Activated T-cell treated with anti-CD3 and anti-CD28 coated beads for 48 hours (primary cell): ENCODE measurements at regions not wholly inside any gene's neighbourhood (a gene's known extent, or its start where the extent isn't known, plus 50 kb on each side); places are given as distances from the start of the nearest gene placed in this dataset.

Experiments used
- DNase-seq: peaks from one replicate; pipeline ENCODE4 v3.0.0-alpha.2; 2020; ENCODE audit warnings: low read depth

DNA sequence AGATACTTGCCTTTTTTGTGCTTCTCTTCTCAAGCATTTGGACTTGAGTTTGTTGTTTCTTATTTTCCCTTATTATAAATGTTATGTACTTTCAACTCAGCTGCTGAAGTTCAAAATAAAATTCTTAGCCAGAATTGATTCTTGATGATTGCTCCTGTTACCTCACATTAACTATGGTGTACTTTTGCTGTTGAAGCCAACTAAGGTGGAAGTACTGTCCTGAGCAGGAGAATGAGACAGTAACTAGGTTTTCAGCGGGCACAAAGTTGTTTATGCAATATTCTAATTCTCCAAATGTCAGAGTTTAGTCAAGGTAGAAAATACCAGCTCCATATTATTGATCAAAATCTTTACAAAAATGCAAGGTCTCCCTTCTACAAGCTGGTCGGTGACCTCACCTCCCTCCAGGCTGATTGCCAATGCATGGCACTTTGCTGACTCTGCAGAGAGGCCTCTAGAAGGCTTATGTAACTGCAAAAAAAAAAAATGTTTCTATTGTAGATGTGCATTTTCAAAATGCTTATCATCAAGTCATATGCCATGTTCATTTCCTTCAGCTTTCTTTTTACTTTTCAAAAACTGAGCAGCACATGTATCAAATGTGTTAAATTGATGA is 1783.5 kb upstream of the WWC1 start:
- no peak for DNase-seq

DNA sequence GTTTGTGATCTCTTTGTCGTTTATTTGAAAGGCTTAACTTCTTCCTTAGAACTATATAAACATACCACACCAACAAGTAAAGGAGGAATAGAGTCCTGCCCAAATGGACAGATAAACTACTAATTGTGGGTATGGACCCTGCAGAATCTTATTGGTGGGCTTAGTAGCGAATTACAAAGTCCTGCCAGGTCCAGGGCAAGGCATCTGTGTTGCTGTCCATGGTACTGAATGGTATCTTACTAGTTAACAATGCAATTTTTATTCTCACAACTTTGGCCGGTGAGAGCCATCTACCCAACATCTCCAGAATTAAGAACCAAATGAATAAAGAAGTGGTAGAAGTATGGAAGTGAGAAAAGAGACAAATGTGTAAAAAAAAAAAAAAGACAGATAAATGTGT is 1782.4 kb upstream of the WWC1 start:
- no peak for DNase-seq

GRCh38 chr5:166517976-166518375 is 1773.5 kb upstream of the WWC1 start:
- DNase-seq = no peak

GRCh38 chr5:166523206-166523605 is 1768.2 kb upstream of the WWC1 start:
- no peak for DNase-seq

DNA sequence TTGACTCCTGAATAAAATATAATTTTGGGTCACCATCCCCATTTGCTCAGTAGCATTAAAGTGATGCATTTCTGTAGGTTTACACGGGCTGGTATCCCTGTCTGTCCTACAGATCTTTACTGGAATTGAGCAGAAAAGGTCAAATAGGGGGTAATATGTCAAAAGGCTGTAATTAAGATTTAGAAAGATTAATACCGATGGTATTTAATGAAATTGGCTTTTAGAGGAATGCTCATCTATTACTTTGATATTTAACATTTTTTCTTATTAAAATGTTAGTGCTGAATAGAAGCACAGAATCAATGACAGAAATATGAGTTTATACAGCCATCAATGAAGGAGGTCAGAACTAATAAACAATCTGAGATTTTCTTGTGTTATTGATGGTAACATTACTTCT is 1762.2 kb upstream of the WWC1 start:
- DNase-seq = no peak

DNA sequence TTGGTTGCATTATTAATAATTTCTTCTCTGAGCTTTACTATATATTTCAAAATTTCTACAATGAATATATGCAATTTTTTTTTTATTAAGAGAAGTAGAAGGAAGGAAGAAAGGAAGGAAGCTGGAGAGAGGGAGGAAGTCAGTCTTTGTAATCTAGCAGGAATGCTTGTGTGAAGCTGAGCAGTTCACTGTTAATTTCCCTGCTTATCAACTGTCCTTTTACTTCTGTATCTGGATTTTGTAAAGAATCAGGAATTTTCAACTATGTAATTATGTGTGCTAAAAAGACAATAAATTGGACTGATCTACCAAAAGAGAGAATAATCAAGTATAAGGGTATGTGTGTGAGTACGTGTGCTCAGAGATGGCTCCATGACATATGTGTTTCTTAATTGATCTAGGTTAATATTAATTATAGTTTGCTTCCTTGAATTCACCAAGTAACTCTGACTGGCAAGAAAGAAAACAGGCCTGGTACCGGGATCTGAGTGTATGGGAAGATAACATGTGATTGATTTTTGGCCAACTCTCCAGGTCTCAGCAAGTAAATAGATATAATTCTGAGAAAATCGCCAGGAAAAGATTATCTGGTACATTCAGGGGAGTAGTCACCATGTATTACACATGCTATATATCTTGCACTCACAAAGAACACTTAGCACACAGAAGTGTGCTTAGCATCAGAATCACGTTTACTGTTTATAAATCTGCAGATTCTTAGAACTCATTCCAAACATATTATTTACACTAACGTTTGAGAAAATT is 1758.8 kb upstream of the WWC1 start:
- no peak for DNase-seq

- no peak for DNase-seq
These were observed 1755.8 kb upstream of the WWC1 start for GRCh38 chr5:166535641-166536040.

DNA sequence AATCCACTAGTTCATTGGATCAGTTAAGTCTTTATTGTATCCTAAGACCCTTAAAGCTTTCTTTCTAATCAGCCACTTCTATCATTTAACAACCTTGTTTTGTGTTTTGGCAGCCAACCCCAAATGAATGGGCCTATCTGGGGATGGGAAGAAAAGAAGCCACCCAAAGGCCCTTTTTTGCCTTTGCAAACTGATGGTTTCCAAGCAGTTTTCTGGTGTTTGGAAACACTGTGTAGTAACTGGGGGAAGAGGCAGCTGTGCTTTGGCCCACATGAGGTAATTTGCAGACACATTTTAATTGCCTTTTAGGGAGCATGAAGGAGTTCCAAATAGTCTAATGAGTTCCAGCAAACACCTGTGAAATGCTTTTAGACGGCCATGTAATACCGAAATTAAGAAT is 1751.3 kb upstream of the WWC1 start:
- no peak for DNase-seq

DNA sequence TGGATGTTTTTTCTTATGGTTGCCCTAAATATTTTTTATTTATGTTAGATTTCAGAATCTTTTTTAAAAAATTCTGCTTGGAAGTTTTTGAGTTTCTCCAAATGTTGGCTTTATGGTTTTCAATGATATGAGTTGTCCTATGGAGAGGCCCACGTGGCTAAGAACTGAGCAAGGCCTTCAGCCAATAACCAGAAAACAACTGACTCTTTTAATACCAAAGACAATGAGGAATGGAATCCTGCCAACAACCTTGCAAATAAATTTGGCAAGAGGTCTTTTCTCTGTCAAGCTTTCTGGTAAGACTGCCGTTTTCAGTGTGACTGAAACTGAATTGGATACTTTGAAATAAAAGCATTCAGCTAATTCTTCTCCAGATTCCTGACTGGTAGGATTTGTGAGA is 1740.1 kb upstream of the WWC1 start:
- no peak for DNase-seq

GRCh38 chr5:166553778-166554177 is 1737.7 kb upstream of the WWC1 start:
- no peak for DNase-seq

GRCh38 chr5:166561759-166562158 is 1729.7 kb upstream of the WWC1 start:
- no peak for DNase-seq

- DNase-seq = no peak
These were observed 1729.2 kb upstream of the WWC1 start for GRCh38 chr5:166562246-166562645.

GRCh38 chr5:166566725-166567124 is 1724.7 kb upstream of the WWC1 start:
- no peak for DNase-seq

- DNase-seq = no peak
These were observed 1720.6 kb upstream of the WWC1 start for GRCh38 chr5:166570865-166571264.

DNA sequence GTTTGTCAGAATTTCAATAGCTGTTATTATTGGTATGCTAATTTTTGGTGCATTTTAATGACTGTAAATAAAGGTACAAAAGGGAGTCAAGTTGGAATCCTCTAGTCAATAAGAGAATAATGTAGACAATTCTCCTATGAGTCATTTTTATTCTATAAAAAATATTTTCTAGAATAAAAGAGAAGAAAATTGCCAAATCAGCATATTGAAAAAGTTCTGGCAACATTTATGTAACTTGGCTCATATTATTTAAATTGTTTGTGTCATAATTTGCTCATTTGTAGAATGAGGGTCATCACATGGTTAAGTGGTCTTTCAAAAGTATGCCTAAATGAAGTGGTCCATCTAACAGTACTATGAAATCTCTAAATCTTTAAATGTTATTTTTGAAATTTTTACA is 1719.8 kb upstream of the WWC1 start:
- no peak for DNase-seq

DNA sequence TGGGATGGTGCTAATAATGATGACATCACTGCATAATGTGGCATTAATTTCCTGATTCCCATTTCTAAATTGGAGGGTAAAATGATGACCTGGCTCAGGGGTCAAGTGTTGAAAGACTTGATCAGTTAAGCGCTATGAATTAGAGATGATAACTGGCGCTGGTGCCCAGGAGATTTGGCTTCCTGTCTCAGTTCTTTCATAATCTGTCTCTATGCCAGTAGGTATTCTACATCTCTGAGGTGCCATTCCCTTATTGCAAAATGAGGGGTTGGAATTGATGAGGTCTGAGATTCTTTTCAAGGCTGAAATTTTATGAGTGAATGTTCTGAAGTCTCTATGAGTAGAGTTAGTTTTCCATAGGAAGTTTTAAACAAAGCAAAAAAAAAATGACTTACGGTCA is 1715.1 kb upstream of the WWC1 start:
- DNase-seq = no peak

- no peak for DNase-seq
These were observed 1709.6 kb upstream of the WWC1 start for GRCh38 chr5:166581826-166582225.

GRCh38 chr5:166582416-166582815 is 1709.0 kb upstream of the WWC1 start:
- DNase-seq = no peak

GRCh38 chr5:166594567-166594966 is 1696.9 kb upstream of the WWC1 start:
- DNase-seq = no peak

DNA sequence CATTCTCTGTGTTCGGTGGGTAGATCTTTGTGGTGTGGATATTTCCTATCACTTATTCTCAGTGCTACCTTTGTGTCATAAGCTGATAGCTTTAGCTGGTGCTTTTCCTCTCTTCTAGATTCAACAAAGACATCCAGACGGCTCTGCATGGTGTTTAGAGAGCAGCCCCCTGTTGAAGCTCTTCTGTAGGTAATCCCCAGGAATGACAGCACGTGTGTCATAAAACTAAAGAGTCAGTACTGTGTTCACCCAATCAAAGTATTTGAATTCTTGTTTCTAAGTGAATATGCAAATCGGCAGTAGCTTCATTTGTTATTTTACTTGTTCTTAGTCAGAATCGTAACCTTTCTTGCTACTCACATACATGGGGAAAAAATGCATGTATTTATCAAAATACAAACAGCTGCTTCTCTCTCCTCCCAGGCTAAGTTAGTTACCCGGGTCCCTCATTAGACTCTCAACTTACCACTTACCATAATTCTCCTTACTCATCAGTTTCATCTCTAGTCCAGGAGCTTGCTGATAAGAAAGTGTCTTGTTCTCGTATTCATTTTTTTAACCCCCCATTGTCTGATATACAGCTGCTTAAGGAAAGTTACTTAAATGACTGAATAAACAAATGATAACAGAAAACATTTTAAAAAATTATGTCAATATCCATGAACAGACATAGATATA is 1696.0 kb upstream of the WWC1 start:
- DNase-seq = no peak

GRCh38 chr5:166596043-166596442 is 1695.4 kb upstream of the WWC1 start:
- no peak for DNase-seq

DNA sequence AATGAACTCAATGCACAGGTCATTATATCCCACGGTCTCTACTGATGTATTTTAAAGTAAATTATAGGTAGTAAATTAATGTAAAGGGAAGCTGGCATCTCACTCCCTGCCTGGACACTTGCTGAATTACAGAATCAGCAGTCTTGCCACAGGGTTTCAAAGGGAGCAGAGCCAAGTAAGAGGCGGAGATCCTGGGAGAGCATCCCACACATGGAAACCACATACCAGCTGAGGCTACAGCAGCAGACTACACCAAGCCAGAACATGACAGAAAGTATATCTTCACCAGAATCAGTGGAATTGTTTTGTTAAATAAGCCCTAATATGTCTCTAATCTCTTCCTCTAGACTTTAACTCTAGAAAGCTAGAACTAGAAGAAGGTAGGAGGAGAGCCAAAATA is 1689.2 kb upstream of the WWC1 start:
- no peak for DNase-seq

DNA sequence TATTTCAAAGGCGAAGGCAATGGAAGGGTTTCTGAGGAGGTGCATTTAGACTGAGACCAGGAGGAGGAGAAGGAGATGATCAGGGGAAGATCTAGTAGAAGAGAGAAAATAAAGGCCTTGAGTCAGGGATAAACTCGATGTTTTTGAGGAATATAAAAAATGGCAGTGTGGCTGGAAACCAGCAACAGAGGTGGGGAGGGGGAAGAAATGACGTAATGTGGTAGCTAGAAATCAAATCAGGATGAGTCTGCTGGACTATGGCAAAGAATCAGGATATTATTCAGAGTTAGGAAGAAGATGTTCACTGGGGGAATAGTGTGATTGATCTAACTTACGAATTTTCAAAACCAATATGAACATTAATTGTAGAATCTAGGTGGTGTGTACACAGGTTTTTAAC is 1673.9 kb upstream of the WWC1 start:
- DNase-seq = no peak

GRCh38 chr5:166618526-166618925 is 1672.9 kb upstream of the WWC1 start:
- no peak for DNase-seq
